ENCODE measurements at regions not wholly inside any gene's neighbourhood (a gene's known extent, or its start where the extent isn't known, plus 50 kb on each side); places are given as distances from the start of the nearest gene placed in this dataset.
A peak's percentile ranks its signal among the peaks of the same experiment; 100 is the strongest.
"Not testable (repeated sequence)": the region's sequence is repeated elsewhere in the genome, so short reads cannot be mapped to it uniquely, and the experiment has no call there.

DNA sequence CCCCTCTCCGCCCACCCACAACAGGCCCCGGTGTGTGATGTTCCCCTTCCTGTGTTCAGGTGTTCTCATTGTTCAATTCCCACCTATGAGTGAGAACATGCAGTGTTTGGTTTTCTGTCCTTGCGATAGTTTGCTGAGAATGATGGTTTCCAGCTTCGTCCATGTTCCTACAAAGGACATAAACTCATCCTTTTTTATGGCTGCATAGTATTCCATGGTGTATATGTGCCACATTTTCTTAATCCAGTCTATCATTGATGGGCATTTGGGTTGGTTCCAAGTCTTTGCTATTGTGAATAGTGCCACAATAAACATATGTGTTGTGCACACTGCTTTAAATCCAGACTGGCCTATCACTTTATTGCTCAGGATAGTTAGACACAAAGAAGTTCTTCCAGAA, 309.1 kb downstream of the MTX2 start:
- not testable (repeated sequence) for DNase-seq

DNA sequence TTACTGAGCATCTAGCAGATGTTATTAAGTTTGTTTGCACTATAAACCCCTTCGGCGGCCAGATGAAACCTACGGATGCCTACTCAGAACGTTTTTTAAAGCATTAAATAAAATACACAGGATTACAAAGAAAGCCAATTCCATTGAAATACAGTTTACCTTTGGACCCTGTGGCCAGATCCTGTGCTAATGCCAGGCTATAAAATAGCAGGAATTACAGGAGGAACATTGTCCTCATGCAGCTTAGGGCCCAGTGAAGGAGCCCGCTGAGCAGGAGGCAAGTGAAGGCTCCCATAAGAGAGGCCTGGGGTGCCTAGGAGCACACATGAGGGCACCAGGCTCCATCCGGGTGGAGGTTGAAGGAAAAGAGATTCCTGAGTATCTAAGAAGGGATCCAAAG, 310.4 kb downstream of the MTX2 start:
- DNase-seq: no peak

DNA sequence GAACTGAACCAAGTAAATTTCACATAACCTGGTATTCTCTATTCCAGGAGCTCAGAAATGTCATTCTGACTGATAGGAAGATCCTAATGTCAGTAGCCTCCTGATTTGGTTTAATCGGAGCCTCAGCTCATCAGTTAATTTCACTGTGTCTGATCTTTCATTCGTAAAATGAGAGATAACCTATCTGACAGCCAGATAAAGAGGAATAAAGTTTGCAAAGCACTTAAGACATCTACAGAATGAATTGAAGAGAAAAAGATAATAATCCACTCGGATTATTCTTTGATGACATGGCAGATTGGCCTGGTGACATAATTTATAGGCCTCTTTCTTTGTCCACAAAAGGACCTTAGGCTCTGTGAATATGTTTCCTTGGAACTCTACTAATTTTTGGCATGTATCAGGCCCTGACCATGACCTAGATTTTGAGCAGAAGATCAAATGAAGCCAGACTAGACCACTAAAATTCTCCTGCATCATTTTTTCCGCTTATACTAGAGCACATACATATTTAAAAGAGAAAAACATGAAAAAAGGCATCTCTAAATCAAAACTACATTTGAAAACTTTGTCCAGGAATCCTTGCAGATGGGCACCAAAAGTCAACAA, 312.4 kb downstream of the MTX2 start:
- no peak for DNase-seq

DNA sequence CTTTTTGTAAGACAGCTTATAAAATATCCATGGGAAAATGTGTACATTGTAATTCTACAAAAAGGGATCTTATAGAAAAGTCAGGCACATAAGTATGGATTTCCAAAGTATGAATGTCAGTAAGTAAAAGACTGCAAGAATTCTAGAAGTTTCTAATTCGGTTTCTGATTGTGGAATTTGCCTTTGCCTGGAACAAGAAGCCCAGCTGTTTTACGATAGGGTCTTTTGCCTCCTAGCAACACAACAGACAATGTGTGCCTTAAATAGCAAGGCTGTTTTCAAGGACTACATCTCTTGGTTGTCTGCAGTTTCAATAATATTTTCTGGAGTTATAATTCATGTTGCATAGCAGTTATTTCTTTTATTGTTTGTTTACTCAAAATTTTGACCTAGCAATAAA, 312.9 kb downstream of the MTX2 start:
- DNase-seq: no peak

DNA sequence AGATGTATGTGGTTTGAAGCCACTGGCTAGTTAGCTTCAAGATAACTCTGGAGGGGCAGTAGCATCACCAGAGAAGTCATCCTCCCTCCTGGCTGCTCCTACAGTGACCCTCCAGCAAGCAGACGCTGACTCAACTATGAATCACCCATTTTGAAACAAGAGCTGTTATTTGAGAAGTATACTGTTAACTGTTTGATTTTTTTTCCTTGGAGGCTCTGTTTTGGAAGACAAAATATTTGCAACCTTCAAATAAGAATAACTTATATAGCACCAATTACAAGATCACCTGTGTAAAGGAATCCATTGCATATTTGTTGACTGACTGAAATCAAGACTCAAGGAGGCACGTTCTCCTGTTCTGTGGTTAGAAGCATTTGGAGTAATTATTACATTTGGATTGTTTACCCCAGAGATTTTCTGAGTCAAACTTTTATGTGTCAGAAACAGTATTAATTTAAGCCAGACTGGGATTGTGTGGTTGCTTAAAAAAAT, 313.8 kb downstream of the MTX2 start:
- peak; percentile 10 for DNase-seq

DNA sequence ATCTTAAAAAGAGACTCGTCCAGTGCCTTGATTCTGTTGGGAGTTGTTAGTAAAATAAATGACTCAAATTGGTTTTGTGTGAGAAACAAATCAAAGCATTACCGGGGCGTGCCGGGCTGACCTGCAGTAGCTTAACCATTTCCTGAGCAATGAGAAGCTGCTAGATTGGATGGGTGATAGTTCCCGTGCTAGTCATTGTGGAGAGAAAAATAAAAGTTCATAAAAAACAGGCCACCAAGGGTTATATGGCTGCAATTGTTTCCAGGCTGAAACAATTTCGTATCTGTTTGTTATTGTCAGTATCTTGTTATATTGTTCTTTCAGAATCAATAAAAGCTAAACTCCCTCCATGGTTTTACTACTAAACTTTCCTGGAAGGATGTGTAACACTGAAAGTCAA, 314.4 kb downstream of the MTX2 start:
- no peak for DNase-seq

DNA sequence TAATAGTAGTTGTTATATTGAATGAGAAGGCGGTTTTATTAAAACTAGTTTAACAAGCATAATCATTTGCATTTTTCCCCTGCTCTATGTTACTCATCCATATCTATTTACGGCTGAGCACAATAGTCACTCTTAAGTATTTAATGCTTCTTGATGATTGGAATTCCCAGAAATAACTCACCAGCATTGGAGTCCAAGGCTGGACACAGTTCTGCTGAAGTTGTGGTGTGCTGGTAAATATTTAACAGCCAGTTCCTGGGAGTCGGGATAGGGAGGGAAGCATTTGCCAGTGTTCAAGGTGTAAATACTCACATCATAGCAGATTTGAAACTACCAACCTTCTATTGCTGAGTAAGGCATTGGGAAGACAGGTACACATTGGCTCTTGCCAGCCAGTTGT, 315.1 kb downstream of the MTX2 start:
- DNase-seq: no peak

DNA sequence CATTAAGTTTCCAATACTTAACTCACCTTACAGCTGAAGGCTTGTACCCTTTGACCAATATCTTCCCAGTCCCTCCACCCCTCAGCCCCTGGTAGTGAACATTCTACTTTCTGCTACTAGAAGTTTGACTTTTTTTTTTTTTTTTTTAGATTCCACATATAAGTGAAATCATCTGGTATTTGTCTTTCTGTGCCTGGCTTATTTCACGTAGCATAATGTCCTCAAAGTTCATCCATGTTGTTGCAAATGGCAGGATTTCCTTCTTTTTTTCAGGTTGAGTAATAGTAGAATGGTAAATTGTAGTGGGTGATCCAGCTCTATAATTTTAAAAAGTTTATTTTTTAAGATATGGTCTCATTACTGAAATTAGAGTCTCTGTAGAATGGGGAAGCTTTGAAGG, 316.0 kb downstream of the MTX2 start:
- DNase-seq: no peak

DNA sequence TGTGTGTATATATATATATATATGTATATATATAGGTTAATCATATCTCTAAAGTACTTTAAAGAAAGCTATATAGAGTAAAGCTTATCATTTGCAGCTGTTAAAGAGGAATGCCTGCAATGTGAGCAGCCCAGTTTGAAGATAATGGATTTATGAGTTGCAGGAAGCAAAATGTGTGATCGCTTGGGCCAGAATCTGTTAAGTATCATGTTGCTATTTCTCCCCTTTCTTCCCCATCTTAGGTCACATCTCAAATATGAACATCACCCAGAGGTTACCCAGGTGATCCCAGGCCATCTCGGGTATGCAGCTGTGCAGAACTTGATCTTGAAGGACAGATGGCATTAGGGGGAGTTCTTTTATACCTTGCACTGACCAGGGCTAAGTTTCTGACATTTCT, 316.5 kb downstream of the MTX2 start:
- DNase-seq: no peak

DNA sequence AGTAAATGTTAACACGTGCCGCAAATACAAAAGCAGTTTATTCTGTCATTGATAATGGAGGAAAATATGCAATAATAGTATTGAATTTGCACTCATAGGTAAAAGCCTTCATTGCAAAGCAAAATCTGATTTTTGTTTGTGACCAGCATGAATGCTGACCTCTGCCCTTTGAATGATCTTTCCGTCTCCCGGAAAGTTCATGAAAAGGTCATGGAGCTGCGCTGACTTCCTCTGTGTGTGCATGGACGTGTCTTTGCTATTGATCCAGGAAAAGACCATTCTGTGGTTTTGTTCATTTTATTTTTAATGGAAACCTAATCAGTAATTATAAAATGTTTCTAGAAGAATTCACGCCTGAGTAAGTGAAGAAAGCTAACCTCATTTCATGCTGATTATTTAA, 320.0 kb downstream of the MTX2 start:
- DNase-seq: no peak

DNA sequence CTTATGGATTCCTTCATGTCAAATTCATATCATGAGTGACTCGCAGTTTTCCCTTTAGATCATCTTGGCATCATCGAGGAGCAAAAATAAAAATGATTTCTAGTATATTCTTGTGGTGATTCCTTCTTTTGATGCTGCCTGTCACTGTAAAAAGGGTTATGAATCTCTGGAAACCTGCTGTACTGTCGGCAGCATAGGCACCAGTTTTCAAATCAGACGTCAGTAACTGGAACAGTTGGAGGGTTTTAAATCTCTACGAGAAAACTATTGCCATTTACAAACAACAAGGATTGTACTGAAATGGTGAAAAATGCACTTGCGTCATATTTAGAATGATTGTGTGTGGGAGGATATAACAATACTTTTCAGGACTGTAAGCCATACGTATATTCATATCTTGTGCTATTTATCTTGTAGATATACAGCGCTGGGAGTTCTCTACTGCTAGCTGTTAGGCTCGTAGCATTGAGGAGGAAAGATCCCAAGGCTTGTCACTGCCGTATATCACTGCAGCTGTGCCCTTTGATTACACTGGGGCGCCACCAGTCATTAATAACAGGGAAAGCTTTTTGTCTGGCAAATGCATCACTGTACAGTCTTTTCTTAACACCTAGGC, 320.7 kb downstream of the MTX2 start:
- DNase-seq: no peak

DNA sequence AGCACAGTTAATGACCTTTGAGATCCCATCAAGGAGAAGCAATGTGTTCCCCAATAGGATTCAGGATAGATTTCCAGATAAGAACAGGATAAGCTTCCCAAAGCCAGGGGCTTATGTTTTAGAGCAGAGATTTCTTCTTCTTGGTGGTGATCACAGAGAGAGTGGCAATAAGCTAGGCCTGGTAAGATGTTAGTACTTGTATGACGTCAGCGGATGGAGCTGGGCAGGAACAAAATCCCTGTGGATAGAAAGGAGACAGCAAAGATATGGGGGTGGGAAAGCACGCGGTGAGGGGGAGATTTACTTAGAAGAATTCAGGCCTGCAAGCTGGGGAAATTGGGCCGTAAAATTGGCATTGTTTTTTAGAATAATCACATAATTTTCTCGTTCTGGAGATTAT, 323.0 kb downstream of the MTX2 start:
- no peak for DNase-seq

DNA sequence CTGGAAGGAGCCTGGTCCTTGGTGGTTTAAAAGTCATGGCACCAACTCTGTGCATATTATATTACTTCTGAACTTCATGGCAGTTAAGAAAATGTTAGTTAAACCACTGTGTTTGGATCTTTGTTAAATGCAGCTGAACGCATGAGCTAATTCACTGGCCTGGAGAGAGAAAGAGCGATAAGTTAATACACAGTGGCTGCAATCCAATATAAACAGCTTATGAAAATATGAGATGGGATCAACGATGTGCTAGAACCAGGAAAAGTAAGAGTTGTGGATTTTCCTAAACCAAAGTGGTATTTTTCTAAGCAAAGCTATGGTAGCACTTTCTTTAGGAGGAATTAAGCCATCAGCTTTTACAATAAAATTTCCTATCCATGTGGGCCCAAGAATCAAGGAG, 326.7 kb downstream of the MTX2 start:
- DNase-seq: no peak

DNA sequence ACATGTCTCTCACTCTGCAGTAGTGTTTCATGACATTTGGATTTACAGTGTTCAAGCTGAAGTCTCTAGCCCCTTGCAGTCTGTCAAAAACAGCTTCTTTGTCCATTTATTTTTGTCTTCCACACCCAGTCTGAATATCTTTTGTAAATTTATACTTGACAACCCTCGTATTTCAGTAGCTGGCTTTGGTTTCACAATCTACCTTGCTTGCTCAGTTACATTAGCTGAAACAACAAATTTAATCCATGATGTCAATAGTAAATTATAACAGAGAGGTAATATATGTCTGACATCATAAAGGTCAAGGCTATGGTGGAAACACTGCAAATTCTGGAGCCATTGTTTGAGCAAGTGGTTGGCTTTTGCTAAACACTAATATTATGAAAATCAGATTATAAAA, 328.7 kb downstream of the MTX2 start:
- DNase-seq: no peak

DNA sequence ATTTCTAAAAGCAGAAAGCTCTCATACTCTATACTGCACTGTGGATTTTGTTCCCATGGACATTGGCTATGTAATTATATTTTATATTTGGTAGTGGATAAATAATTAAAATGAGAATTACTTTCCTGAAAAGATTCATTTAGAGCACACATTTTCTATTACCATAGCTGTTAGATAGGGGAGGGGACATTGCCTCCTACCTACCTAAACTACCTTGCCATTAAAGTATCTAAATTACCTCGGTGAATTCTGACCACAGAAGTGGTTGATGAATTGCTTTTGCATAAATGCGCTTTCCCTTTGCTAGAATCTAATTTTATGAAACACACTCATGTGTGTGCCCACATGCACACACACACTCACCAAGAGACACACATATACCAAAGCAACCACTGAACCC, 329.1 kb downstream of the MTX2 start:
- DNase-seq: no peak

DNA sequence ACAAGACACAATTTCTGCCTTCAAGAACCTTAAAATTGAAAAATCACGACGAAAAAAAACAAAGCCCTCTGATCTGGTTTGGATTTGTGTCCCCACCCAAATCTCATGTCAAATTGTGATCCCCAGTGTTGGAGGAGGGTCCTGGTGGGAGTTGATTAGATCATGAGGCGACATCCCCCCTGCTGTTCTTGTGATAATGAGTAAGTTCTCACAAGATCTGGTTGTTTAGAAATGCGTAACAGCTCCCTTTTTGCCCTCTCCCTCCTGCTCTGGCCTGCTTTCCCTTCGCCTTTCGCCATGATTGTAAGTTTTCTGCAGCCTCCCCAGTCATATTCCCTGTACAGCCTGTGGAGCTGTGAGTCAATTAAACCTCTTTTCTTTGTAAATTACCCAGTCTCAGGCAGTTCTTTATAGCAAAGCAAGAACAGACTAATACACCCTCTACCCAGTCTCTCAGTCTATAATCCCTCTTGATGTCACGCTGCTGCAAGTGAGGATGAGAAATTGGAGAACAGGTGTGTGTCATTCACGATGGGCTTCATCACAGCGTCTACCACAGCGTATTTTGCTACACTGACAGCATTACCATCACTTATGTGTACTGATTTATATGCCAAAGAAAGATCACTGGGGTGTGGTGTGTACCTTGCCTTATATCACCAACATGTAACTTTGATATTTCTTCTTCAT, 330.7 kb downstream of the MTX2 start:
- no peak for DNase-seq

DNA sequence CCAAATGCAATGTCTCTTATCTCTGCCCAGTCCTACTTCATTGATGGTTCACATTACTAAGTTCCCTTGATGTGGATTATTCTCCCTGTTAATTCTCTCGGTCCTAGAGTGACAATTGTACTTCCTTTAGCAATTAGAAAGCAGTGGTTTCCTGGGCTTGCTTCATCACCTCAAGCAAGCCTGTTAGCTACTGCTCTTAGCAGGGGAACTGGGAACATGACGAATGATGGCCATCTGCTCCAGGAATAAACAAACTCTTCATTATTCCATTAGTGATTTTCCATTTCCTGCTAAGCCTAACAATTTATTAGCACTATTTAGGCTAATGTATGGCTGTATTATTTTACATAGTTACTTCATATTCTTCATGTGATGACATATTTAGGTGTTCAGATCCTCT, 331.8 kb downstream of the MTX2 start:
- DNase-seq: no peak

DNA sequence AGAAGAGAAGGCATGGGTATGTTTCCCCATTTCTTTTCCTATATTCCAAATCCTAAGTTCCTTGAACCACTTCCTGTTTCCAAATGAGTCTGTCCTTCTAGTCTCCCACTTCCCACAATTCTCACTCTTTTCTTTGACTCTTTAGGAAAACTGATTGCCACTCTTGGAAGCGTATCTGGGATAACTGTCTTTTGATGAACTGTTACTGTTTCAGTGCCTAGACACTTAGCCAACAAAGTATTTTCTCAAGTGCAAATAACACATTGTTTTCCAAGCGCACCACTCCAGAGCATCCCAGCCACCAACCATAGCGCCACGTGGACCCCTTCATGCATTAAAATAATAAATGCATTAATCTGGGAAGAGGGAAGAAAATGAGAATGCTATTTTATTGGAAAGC, 342.8 kb downstream of the MTX2 start:
- DNase-seq: no peak

DNA sequence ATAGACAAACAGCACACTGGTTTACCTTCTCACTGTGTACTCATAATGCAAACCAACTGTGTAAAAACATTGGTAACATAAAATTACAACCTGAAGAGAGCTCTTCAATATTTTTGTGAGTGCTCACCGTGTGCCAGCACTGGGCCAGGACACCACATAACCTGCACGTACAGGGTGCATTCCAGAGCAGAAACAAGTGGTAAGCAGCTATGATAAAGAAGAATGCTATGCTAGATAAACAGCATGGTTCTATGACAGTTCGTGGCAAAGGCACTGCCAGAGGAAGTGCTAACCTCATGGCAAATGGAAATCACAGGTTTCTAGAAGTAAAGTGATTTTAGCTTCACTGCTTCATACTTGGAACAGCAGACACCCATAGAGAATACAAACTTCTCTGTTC, 343.5 kb downstream of the MTX2 start:
- no peak for DNase-seq

DNA sequence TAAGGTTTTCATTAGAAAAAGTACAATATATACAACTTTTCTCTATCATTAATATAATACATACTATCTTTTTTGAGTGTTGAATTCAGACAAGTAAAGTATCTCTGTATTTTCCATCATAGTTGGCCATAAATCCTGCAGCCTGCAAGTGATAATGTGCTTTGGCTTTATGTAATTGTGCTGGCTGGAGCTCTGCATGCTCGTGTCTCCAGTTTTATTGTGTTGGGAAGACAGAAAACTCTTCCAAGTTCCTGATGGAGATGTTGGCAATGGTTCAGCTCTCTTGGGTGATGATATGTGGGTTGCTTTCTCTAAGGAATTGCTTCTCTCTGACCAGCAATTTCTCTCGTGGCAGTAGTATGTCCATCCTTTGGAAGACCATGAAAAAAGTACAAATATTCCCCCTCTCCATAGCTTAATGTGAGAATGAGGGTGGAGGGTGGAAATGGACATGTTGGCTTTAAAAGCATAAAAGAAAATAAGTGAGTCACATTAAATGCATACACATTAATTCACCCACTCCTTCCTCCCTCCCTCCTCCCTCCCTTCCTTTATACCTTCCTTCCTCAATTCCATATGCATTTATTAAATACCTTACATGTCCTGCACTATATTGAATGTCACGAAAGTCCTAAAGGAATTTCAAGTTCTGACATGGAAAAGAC, 344.2 kb downstream of the MTX2 start:
- DNase-seq: no peak

DNA sequence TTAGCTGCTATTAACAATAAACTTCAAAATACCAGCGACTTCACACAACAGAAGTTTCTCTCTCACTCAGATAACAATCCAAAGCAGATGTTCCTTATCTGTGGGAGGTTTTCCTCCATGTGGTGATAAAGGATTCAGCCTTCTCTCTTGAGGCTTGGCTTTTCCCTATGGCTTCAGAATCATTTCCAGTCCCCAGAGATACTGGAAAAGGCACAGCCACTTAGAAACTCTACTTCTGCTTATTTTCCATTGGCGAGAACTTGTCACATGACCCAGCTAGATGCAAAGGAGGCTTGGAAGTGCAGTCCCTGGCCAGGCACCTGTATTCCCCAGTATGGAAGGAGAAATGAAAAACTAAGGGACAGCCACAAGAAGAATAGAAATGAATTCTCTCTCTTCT, 344.8 kb downstream of the MTX2 start:
- no peak for DNase-seq

DNA sequence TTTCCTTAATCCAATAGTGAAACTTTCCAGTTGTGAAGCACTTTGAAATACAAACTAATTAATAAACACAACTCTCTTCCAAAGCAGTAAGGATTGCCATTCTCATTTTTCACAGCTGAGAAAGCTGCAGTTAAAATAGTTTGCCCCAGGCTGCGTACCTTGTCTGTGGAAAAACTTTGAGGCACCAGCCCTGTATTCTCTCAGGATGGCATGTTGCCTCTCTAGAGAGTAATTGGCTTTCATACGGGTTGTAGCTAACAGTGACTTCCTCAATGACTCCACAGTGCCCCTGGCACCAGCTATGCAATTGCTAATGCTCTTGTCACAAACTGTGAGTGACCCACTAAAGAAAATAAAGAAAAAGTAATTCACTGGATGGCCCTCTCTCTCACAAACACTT, 345.7 kb downstream of the MTX2 start:
- DNase-seq: no peak

DNA sequence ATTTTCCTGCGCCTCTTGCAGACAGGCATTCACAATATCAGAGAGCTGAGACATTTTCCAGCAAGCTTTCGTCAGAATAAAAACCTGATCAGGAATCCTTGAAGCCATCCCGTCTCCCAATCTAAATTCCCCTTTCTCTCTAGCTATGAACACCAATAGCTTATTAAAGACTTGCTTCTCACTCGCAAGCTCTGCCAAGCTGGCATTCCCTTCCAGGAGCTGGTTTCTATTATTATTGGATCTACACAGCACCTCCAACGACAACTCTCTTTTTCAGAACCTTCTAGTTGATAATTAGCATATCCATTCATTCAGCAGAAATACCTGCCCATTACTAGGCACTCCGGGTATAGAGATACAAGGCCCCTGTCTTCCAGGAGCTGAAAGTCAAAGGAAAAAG, 350.3 kb downstream of the MTX2 start:
- no peak for DNase-seq

DNA sequence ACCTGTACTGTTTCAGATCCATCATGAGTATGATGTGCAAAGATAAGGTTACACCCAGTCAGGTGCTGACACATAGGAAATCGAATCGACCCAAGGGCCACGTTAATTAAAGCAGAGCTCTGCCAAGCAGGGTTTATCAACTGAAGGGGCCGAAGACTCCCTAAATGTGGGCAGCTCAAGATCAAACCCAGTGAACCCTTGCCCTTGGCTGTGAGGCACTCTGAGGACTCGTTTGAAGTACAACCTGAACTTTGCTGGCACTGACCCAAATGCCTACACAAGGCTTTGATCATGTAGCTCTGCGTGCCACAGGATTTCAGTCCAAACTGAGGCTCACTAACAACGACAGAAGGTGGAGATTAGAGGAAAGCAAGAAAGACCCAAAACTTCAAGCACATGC, 352.1 kb downstream of the MTX2 start:
- no peak for DNase-seq
